GM23338 (cell line): ENCODE measurements at regions not wholly inside any gene's neighbourhood (a gene's known extent, or its start where the extent isn't known, plus 50 kb on each side); places are given as distances from the start of the nearest gene placed in this dataset.

Experiments used
- CREB1 ChIP-seq: fragments of 250-450 bp; sonication (Bioruptor Pico); IDR thresholded peaks from 2 replicates; pipeline ENCODE4 v1.5.0; 2020; ENCODE audit warnings: low read depth, mild to moderate bottlenecking, moderate library complexity
- CTCF ChIP-seq, 2 experiments: fragments of 200-600 bp in 1 of 2; sonication (generic) in 1 of 2; conservative IDR thresholded peaks; 2 replicates each; pipeline versions ENCODE4 v1.5.1 to v1.6.1; 2016 to 2017; ENCODE audit warnings: antibody characterized with exemption in 2 of 2, low read depth in 2 of 2, mild to moderate bottlenecking in 2 of 2, moderate library complexity in 1 of 2
- NANOG ChIP-seq: IDR thresholded peaks from 2 replicates; pipeline ENCODE4 v1.6.1; 2016; ENCODE audit warnings: antibody characterized with exemption, borderline replicate concordance
- ZNF462 ChIP-seq: fragments of 250-450 bp; sonication (Bioruptor Pico); IDR thresholded peaks from 2 replicates; pipeline ENCODE4 v1.5.0; 2020; ENCODE audit warnings: mild to moderate bottlenecking, moderate library complexity
- TF ChIP-seq, protein P1 (sequence below): IDR thresholded peaks from one replicate; pipeline ENCODE4 v1.6.1; 2018; ENCODE audit warnings: antibody characterized with exemption; ENCODE audit not compliant: unreplicated experiment

GRCh38 chr7:9582824-9583223 is 1149.4 kb downstream of the NXPH1 start:
- TF ChIP-seq, protein P1, sequence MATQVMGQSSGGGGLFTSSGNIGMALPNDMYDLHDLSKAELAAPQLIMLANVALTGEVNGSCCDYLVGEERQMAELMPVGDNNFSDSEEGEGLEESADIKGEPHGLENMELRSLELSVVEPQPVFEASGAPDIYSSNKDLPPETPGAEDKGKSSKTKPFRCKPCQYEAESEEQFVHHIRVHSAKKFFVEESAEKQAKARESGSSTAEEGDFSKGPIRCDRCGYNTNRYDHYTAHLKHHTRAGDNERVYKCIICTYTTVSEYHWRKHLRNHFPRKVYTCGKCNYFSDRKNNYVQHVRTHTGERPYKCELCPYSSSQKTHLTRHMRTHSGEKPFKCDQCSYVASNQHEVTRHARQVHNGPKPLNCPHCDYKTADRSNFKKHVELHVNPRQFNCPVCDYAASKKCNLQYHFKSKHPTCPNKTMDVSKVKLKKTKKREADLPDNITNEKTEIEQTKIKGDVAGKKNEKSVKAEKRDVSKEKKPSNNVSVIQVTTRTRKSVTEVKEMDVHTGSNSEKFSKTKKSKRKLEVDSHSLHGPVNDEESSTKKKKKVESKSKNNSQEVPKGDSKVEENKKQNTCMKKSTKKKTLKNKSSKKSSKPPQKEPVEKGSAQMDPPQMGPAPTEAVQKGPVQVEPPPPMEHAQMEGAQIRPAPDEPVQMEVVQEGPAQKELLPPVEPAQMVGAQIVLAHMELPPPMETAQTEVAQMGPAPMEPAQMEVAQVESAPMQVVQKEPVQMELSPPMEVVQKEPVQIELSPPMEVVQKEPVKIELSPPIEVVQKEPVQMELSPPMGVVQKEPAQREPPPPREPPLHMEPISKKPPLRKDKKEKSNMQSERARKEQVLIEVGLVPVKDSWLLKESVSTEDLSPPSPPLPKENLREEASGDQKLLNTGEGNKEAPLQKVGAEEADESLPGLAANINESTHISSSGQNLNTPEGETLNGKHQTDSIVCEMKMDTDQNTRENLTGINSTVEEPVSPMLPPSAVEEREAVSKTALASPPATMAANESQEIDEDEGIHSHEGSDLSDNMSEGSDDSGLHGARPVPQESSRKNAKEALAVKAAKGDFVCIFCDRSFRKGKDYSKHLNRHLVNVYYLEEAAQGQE, result no peak
- TF ChIP-seq NANOG (no peak), CTCF (conservative IDR thresholded peaks at IDR 0.05; ENCODE audit: low read depth in 2 of 2) (no peak), ZNF462 (CRISPR knock-in tag) (no peak), CREB1 (CRISPR knock-in tag) (no peak)
